ENCODE measurements at regions not wholly inside any gene's neighbourhood (a gene's known extent, or its start where the extent isn't known, plus 50 kb on each side); places are given as distances from the start of the nearest gene placed in this dataset.
"Not testable (repeated sequence)": the region's sequence is repeated elsewhere in the genome, so short reads cannot be mapped to it uniquely, and the experiment has no call there.

DNA sequence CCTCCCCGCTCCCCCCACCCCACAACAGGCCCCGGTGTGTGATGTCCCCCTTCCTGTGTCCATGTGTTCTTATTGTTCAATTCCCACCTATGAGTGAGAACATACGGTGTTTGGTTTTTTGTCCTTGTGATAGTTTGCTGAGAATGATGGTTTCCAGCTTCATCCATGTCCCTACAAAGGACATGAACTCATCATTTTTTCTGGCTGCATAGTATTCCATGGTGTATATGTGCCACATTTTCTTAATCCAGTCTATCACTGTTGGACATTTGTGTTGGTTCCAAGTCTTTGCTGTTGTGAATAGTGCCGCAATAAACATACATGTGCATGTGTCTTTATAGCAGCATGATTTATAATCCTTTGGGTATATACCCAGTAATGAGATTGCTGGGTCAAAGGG lies 104.3 kb downstream of the MTPN start:
- DNase-seq: not testable (repeated sequence)

DNA sequence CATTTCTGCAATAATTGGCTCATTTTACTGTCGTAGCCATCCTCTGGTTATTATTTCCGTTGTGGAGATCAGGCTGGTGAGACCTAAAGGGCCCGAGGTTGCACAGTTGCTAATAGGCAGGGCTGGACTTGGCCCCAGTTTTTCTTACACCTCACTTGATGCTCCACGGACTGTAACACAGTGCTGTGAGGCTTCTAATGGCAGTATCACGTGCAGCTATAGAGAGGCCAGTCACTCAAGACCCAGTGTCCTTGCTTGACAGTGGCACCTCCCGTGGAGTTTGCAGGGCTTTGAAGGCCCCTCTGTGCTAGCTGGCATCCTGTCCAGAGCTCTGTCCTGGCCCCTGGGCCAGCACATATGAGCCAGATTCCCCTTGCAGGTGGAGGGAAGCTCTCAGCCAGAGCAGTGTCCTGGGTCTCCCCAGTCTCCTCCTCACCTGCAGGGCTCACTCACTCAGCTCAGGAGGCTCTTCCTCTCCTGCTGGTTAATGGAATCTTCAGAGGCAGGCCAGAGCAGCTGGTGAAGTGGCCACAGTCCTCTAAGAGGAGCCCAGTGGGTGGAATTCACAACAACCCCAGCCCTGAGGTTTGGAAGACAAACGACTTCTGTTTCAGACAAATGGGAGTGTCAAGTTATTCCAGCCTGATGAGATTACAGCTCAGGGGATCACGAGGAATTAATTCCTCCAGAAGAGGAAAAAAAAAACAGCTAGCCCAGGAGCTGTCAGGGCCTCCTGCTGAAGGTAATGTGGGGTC lies 114.2 kb upstream of the FAM180A start:
- DNase-seq: no peak

DNA sequence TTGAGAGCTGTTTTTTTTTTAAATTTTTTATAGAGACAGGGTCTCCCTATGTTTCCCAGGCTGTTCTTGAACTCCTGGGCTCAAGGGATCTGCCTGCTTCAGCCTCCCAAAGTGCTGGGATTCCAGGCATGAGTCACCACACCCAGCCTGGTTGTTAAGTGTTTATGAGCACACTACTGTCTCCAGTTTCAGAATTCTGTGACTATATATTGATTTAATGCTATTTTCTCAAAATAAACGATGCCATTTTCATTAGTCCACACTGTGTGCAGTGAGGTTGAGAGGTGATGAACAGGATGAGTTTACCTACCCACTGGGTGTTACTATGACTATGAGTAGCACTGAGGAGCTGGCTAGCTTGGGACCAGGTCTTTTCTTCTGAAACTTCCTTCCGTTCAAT lies 110.9 kb upstream of the FAM180A start:
- DNase-seq: no peak

DNA sequence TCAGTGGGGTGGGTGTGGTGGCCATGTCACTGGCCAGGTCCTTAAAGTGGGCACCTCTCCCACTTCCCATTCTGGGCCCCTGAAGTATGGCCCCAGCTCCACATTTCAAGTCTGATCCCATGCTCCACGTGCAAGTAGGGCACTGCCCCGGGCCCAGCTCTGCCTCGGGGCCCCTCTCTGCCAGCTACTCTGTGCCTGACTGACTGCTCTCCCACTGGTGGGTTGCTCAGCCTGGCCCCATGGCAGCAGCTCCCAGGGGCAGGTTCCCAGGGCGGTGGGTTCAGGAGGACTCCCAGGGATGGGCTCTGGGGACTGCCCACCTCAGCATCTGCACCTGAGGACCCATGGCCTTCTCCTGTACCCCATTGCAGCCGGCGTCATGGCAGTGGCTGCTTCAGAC lies 110.2 kb upstream of the FAM180A start:
- DNase-seq: no peak

DNA sequence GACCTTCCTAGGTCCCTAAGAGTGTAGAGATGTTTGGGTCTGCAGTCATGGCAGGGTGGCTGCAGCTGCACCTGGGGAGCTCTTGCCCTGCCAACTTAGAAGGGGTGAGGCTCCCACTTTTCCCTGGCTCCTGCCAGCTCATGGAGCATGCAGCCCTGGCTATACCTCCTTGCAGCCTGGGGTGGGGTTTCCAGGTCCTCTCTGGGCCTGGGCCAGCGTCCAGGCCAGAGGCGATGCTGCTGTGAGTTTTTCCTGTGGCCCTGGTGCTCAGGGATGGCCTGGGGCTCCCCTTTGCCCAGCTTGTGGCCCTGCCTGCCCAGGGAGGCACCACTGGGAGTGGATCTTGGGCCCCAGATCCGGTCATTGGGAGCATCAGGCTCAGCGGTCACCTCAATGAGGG lies 109.8 kb upstream of the FAM180A start:
- no peak for DNase-seq

DNA sequence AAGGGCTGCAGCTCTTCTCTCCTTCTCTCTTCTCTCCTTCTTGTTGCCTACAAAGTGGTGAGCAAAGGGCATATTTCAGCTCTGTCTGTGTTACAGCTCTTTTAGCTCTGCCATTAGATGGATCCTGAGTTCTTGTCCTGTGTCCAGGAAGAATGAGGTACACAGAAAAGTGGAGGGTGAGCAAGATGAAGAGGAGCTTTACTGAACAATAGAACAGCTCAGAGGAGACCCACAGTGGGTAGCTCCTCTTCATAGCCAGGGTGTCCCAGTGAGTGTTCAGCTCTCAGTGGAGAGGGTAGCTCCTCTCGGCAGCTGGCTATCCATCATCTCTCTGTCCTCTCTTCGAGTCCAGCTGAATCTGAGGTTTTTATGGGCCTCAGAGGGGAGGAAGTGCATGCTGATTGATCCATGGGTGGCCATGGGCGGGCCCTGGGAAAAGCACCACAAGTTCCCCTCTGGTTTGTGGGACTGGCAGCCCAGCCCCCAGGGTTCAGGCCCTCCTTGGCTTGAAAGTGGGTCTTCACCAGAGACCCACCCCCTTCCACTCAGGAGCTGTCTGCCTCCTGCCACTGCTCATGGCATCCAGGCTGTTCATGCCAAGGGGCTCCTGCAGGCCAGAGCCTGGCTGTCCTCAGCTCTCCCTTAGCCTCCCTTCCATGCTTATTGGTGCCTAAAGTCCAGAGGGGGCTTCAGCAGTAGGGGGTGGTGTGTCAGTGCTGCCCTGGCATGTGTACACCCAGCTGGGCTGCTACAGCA lies 109.1 kb upstream of the FAM180A start:
- DNase-seq: no peak

DNA sequence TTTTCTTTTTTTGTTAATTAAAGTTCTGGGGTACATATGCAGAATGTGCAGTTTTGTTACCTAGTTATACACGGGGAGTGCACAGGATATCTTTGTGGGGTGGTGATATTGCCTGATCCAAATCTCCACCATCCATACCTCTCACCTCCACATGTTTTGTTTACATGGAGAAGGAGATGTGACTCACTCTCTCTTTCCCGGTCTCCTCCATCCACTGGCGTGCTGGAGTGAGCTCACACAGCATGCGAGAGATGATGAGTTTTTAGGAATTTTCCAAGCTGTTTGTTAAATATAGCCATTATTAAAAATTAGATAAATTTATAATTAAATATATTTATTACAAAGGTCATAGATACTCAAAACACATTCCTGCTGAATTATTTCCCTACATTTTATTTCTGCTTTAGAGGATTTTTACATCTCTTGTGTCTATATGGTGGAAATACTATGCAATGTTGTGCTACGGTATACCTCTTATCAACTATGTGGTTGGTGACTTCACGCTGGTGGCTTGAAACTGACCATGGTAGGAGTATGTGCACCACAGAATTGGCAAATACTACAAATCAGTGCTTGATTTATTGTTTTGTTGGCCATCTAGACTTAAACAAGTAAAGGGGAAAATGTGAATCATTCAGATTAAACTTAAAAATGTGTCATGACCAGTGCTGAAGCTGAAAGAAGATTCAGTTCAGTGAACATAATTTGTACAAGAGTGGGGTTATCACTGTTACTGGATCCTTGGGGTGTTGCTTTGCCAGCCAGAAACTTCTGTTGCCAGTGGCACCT lies 107.9 kb upstream of the FAM180A start:
- no peak for DNase-seq

DNA sequence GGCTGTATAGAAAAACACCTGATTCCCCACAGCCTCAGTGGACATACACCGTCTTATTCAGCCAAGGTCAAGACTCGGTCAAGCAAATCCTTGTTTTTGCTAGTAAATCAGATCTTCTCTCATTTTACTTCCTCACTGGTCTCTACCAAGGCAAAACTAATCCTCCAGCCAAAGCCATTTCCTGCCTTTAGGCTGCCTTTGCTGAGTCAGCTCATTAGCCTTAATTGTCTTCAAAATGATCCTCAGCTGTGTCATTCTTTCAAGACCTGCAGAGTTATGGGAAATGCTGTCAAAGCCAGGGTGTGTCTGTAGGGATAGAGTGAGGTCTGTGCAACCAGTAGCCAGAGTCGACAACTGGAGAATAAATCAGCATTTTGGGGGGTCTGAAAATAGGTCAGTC lies 107.2 kb upstream of the FAM180A start:
- no peak for DNase-seq

DNA sequence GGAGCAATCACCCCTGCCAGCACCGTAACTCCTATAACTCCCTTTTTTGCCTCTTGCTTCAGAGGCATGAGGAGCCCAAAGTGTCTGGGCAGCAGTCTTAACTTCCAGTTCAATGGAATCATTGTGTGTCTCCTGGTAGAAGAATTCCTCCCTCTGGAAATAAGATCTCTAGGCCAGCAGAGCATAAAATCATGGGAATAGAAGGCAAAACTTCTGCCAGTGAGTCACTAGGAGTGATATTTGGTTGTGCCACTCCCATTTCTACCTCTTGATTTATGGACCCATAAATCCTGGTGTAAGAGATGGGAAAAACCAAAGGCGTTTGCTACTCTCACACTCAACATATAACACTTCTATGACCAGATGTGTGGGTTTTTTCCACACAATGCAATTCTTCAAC lies 104.9 kb upstream of the FAM180A start:
- no peak for DNase-seq

DNA sequence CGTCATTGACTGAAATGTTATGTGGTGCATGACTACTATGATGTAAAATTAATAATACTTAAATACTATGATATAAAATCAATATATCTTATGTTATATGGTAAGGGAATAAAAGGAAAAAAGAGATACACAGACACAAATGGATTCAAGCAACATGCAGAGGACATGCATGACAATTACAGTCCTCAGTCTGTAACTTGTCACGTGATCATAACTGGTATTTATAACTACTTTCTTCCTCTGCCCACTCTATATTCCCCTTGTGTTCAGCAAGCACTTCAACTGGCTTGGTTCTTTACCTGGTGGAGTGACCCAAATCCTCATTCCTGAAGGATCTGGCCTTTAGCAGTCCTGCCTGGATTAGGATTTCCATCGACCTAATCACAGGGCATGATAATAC lies 104.4 kb upstream of the FAM180A start:
- DNase-seq: no peak

DNA sequence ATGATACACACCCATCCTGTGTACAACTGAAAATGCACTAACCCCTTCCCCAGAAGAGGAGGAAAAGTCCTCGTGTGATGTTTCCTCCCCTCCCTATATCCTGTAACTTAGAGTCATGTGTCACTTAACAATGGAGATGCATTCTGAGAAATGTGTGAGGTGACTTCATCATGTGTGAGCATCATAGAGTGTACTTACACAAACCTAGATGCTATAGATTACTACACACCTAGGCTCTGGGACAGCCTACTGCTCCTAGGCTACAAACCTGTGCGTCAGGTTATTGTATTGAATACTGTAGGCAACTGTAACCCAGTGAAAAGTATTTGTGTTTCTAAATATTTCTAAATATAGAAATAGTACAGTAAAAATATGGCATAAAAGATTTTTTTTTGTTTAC lies 98.6 kb upstream of the FAM180A start:
- DNase-seq: no peak

DNA sequence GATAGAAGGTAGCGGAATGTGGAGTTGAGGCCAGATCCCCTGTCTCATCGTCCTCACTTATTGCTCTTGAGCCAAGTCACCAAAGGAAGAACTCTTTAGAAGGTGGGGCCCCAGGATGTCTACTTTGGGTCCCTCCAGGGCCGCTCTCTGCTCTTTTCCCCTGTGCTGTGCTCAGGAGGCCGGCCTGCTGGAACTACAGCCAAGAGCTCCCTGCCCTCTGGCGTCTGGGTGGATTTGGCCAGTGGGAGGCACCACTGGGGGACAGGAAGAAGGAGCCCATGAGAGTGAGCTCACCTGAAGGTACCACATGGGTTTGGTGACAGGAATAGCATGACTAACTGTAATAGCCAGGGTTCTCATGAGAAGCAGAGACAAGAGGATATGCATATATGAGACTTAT lies 97.7 kb upstream of the FAM180A start:
- DNase-seq: no peak

DNA sequence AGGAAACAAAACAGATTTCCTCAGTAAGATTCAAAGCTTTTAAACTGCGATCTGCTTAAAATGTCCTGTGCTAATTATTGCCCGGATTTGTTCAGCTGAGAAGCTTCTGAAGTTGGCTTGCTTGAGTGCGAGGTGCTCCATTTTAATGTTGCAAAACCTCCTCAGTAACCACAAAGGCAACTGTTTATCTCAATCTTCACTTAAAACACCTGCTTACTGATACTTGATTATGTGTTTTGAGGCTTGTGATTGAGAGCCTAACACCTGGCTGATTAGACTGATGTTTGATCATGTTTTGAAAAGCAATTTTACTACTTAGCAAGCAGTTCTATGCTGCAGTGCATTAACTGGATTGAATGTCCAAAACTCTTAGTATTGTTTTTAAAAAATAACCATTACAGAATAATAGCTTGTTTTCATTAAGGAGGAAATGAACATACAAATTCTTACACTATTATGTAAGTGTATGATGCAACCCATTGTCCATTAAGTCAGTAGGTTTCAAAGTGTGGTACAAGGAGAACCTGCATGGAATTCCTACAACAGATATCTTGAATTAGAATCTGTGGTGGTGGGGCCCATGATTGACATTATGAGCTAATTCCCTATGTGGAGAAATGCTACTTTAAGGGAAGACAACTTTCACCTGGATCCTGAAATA lies 96.9 kb upstream of the FAM180A start:
- DNase-seq: no peak

DNA sequence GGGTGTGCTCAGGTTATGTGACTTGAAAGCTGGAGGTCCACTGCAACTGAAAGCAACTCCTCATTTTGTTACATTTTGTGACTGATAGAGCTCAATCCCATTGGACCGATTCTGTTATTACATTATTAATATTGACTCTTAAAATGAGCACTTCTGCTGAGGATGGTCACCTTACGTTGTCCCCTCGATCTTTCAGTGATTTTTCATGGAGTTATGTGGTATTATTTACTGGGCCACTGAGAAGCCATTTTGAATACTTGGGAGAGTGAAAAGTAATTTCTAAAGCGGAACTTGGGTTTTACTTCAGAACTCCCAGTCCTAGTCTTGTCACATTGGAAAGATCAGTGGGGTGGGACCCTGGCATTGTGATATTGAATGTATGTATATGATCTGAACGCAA lies 96.3 kb upstream of the FAM180A start:
- DNase-seq: no peak

DNA sequence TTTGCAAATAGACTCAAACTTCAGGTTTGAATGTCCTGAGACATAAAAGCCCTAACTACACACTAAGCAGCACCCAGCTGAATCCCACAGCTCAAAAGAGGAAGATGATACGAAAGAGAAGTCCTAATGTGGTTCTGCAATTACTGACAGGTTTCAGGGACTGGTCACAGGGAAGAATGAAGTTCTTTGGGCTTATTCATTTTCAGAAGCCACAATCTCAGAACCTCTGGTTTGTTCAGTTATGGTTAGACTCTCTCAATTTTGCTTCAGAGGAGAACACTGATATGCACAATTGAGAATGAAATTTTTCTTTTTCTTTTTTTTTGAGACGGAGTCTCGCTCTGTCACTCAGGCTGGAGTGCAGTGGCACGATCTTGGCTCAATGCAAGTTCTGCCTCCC lies 94.6 kb upstream of the FAM180A start:
- no peak for DNase-seq

DNA sequence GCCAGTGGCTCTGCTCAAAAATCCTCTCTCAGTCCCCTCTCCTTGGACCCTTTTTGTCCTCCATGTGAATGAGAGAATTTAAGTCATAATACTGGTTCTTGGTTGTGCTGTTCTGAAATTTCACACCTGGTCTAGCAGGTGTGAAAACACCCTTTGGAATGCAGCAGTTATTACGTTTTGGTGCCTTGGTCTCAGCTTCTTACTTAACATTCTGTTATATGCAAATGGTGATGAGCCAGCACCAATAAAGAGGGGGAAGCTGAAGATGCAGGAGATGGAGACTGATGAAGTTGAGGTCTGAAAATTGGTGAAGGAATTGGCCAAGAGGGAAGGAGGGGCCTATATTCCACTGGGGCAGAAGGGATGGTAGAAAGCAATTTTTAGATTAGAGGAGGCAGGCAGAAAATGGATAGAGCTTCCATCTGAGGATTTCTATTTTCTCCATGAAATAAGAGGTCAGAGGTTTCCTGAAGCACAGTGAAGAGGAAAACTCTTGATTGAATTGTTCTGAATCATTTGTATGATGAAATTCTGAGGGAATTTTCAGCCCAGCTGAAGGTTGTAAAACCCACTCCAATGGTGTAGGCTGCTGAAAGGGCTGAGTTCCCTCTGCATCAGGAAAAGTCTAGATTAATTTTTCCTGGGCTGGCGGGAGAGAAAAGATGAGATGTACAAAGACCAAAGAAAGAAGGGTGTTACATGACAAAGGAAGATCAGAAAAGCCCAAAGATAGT lies 94.0 kb upstream of the FAM180A start:
- no peak for DNase-seq

DNA sequence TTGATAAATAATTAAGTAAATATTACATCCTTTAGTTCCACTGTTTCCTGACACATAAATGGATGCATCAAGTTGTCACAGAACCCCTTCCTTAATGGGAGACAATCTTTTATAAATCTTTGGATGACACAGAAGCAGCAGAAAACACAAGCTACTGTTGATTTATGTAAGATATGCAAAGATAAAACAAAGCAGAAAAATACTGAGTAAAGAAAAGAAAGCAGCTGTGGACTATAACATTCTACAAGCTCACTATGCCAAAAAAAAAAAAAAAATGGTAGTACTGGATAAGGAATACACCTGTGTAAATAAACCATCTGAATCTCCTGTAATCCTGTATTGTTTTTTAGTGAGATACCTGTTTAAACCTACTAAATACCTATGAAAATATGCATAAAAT lies 92.0 kb upstream of the FAM180A start:
- no peak for DNase-seq

DNA sequence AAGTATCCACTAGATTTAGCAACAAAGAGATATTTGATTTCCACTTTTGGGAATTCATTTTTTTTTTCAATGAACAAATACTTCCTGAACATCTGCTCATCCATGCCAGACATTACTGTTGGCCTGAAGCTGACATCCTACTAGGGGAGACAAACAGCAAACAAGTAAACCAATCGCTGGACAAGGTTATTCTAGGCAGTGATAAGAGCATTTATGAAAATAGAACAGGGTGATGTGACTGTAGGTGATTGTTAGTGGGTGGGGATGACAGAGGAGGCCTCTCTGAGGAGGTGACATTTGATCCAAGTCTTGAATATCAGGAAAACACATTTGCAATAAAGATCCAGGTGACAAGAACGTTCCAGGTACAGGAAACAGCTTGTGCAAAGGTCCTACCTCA lies 89.1 kb upstream of the FAM180A start:
- DNase-seq: no peak

DNA sequence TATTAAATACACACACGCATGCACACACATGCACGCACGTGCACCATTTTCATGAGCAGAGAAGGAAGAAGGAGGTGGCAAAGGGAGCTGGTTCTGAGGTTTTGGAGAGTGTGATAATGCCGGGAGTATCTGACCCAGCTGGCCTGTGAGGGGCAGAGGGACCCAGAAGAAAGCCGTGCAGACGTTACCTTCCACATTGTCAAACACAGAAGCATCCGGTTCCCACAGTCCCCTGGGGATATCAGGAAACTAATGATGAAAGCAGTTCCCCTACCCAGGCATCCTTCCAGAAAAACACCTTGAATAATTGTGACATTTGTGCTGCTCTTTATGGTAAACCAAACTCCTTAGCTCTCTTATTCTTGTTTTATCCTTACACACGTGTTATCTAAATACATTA lies 85.7 kb upstream of the FAM180A start:
- no peak for DNase-seq

DNA sequence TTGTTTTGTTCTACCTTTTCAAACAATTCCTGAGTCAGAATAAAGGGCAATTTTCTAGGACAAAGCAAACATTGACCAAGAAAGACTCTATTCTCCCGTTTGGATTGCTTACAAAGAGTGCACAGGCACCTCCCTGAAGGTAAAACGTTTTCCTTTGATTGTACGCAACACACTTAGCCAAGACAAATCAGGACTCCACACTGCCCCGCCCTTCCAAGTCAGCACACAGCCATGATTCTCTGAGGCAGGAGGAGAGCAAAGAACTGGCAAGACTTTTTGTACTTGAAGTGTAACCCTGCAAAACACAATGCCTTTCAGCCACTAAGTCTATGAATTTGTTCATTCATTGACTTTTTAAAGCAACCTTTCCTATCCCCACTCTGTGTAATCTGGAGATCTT lies 85.0 kb upstream of the FAM180A start:
- no peak for DNase-seq

DNA sequence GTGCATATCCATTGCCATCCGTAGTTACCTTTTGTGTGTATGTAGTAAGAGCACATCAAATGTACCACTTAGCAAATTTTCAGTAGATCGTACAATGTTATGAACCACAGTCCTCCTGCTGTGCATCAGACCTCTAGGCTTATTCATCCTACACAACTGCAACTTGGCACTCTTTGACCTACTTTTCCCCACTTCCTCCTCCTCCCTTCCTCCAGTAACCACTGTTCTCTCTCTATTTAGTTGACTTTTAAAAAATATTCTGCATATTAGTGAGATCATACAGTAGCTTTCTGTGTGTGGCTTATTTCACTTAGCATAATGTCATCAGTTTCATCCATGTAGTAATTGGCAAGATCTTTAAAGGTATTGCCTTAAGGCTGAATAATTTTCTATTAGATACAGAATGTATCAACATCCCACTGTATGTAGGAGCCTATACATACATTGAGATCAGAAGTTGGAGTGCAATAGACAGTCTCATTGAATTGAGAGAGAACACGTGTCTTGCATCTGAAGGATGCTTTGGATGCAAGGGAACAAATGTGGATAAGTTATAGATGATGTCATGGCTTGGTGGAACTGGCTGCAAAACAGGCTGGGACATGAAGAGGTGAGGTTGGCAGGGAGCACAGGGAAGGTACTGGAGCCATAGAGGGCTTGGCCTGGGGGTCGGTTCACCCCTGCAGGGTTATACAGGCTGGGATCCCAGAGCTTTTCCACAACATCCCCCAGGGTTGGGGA lies 83.0 kb upstream of the FAM180A start:
- peak in 1 of 5 donors; percentile 42 for DNase-seq

DNA sequence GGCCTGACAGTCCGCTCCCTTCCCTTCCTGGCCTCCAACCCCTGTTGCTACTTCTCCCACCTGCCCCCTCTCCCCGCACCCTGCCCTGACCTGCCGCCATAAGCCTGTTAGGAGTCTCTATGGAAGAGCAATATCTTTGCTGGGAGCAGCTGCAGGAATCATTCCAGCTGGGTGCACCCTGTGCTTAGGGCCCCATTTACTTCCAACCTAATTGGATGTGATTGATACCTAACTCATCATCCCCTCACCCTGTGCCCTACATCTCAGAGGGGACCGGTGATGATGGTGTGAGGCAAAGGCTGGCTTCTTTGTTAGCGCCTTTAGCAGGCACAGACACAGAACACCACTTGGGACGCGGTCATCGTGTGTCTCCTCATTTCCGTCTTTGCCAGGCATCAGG lies 80.0 kb upstream of the FAM180A start:
- no peak for DNase-seq

Measured in T-helper 1 cell (primary cell).